CD4-positive, alpha-beta T cell (primary cell): ENCODE measurements at regions not wholly inside any gene's neighbourhood (a gene's known extent, or its start where the extent isn't known, plus 50 kb on each side); places are given as distances from the start of the nearest gene placed in this dataset.
"Not testable (repeated sequence)": the region's sequence is repeated elsewhere in the genome, so short reads cannot be mapped to it uniquely, and the experiment has no call there.

Experiments
- ATAC-seq: fragments of 200-7000 bp; cut with Tn5 transposase; one replicate; pipeline ENCODE4 v1.10.0; 2022; ENCODE audit warnings: mild to moderate bottlenecking; ENCODE audit not compliant: poor library complexity
- CTCF ChIA-PET: fragments of 350-600 bp; sonication (Branson Sonifier 250); formaldehyde crosslinking; loops from one replicate; lab custom pipeline; 2021; ENCODE audit warnings: antibody characterized with exemption, inconsistent platforms; lab: Charles Lee
- POLR2A ChIA-PET: fragments of 350-600 bp; sonication (Branson Sonifier 250); formaldehyde crosslinking; loops from one replicate; lab custom pipeline; 2021; ENCODE audit warnings: antibody characterized with exemption, inconsistent platforms; lab: Charles Lee
- DNase-seq, 14 experiments: peaks; one replicate each; pipeline ENCODE4 v3.0.0-alpha.2; 2013 to 2020; ENCODE audit warnings: mixed read lengths in 2 of 14
- H3K27ac ChIP-seq, 2 donors: one replicate each; pipeline versions ENCODE4 v1.5.1 to v1.7.0; 2013; ENCODE audit warnings: low read length in 2 of 2, low read depth in 1 of 2, mild to moderate bottlenecking in 1 of 2
- H3K27me3 ChIP-seq, 2 experiments: 1 replicate in 1 of 2; 2 replicates in 1 of 2; pipeline versions ENCODE4 v1.6.1 to v1.7.0; 2013; ENCODE audit warnings: low read length in 2 of 2, control low read depth in 1 of 2, mild to moderate bottlenecking in 1 of 2, moderate library complexity in 1 of 2; ENCODE audit not compliant: insufficient read depth in 2 of 2, control insufficient read depth in 1 of 2
- H3K36me3 ChIP-seq: one replicate; pipeline ENCODE4 v1.6.1; 2013; ENCODE audit warnings: low read length, control low read depth; ENCODE audit not compliant: insufficient read depth
- H3K4me1 ChIP-seq: one replicate; pipeline ENCODE4 v1.6.1; 2013; ENCODE audit warnings: low read length, control low read depth; ENCODE audit not compliant: insufficient read depth
- H3K4me3 ChIP-seq: one replicate; pipeline ENCODE4 v1.5.1; 2013; ENCODE audit warnings: mild to moderate bottlenecking, low read length, moderate library complexity
- H3K9me3 ChIP-seq, 2 experiments: 1 replicate in 1 of 2; 2 replicates in 1 of 2; pipeline versions ENCODE4 v1.6.1 to v1.7.0; 2013; ENCODE audit warnings: low read length in 2 of 2, mild to moderate bottlenecking in 2 of 2, control low read depth in 1 of 2, moderate library complexity in 1 of 2; ENCODE audit not compliant: control insufficient read depth in 1 of 2, insufficient read depth in 1 of 2
- H3K27ac Mint-ChIP-seq: one replicate; pipeline ENCODE4 v1.8.0; 2020; ENCODE audit warnings: mixed read lengths
- H3K27me3 Mint-ChIP-seq: one replicate; pipeline ENCODE4 v1.8.0; 2021; ENCODE audit warnings: mixed read lengths
- H3K36me3 Mint-ChIP-seq: one replicate; pipeline ENCODE4 v1.8.0; 2021; ENCODE audit warnings: low read depth, mixed read lengths
- H3K4me1 Mint-ChIP-seq: one replicate; pipeline ENCODE4 v1.8.0; 2021; ENCODE audit warnings: low read depth, mixed read lengths
- H3K4me3 Mint-ChIP-seq: one replicate; pipeline ENCODE4 v1.8.0; 2020; ENCODE audit warnings: mild to moderate bottlenecking, mixed read lengths
- H3K9me3 Mint-ChIP-seq: one replicate; pipeline ENCODE4 v1.8.0; 2020; ENCODE audit warnings: mixed read lengths
- intact Hi-C, 2 experiments: fragments of 100-400 bp; cut with DNase I in 1 of 2; cut with micrococcal nuclease in 1 of 2; formaldehyde crosslinking; loops; one replicate each; pipeline versions ENCODE4 v1.15.1 to v1.9.0; 2023 to 2025; cut with DNase I, micrococcal nuclease
- TF ChIP-seq, protein P1 (sequence below): fragments of 200-600 bp; IDR thresholded peaks from one replicate; pipeline ENCODE4 v1.8.0; 2022; ENCODE audit warnings: antibody characterized with exemption, mild to moderate bottlenecking

GRCh38 chr2:168328421-168328820, 81.0 kb upstream of the STK39 start:
- H3K27ac Mint-ChIP-seq: no peak overlapping the region
- no peaks in the 10 kb centered on the region for H3K36me3 Mint-ChIP-seq
- CTCF ChIA-PET: no interaction called here
- H3K27me3 Mint-ChIP-seq: peaks cover 6% of the 10 kb centered on the region
- no peaks in the 10 kb centered on the region for H3K27me3 ChIP-seq
- intact Hi-C loops: no loop called here
- H3K9me3 Mint-ChIP-seq: peaks cover 16% of the 10 kb centered on the region
- POLR2A ChIA-PET: no interaction called here
- peaks cover 10 to 24% of the 10 kb centered on the region in 2 experiments for H3K9me3 ChIP-seq
- no peak overlapping the region for H3K27ac ChIP-seq
- DNase-seq (no peak), ATAC-seq (no peak)
- H3K4me1 Mint-ChIP-seq: no peaks in the 10 kb centered on the region
- no peaks in the 10 kb centered on the region for H3K4me1 ChIP-seq
- no peak overlapping the region for H3K4me3 Mint-ChIP-seq
- H3K4me3 ChIP-seq: no peak overlapping the region
- H3K36me3 ChIP-seq: no peaks in the 10 kb centered on the region
- TF ChIP-seq, protein P1, sequence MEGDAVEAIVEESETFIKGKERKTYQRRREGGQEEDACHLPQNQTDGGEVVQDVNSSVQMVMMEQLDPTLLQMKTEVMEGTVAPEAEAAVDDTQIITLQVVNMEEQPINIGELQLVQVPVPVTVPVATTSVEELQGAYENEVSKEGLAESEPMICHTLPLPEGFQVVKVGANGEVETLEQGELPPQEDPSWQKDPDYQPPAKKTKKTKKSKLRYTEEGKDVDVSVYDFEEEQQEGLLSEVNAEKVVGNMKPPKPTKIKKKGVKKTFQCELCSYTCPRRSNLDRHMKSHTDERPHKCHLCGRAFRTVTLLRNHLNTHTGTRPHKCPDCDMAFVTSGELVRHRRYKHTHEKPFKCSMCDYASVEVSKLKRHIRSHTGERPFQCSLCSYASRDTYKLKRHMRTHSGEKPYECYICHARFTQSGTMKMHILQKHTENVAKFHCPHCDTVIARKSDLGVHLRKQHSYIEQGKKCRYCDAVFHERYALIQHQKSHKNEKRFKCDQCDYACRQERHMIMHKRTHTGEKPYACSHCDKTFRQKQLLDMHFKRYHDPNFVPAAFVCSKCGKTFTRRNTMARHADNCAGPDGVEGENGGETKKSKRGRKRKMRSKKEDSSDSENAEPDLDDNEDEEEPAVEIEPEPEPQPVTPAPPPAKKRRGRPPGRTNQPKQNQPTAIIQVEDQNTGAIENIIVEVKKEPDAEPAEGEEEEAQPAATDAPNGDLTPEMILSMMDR: no peak

- Mint-ChIP-seq H3K27ac (no peak overlapping the region), H3K9me3 (peaks cover 16% of the 10 kb centered on the region), H3K36me3 (no peaks in the 10 kb centered on the region), H3K4me3 (no peak overlapping the region), H3K27me3 (no peaks in the 10 kb centered on the region), H3K4me1 (no peaks in the 10 kb centered on the region)
- ChIA-PET CTCF (no interaction called here), POLR2A (no interaction called here)
- intact Hi-C loops: loop anchor here (10.0 kb wide), 1 partner anchor 1796 kb away; no protein-coding TSS in a partner anchor
- Histone ChIP-seq H3K4me3 (no peak overlapping the region), H3K27me3 (no peaks in the 10 kb centered on the region), H3K27ac (no peak overlapping the region), H3K9me3 (peaks cover 10 to 24% of the 10 kb centered on the region in 2 experiments), H3K36me3 (no peaks in the 10 kb centered on the region), H3K4me1 (no peaks in the 10 kb centered on the region)
- DNase-seq: no peak
- no peak for ATAC-seq
- TF ChIP-seq, protein P1: no peak
Observed at GRCh38 chr2:168330624-168331423, 83.4 kb upstream of the STK39 start.

DNA sequence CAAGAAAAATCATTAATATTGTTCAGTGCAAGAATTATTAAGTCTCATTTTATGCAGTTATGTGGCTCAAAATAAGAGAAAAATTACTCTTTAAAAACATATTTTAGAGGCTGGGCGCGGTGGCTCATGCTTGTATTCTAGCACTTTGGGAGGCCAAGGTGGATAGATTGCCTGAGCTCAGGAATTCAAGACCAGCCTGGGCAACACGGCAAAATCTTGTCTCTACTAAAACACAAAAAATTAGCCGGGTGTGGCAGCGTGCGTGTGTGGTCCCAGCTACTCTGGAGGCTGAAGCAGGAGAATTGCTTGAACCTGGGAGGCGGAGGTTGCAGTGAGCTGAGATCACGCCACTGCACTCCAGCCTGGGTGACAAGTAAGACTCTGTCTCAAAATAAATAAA, 87.9 kb upstream of the STK39 start:
- CTCF ChIA-PET: interaction anchor here (0.7 kb wide), 1 partner anchor 386 kb away, joined by 6 read pairs; no protein-coding TSS in a partner anchor
- intact Hi-C loops: loop anchor here (5.0 to 10.0 kb wide), 2 partner anchors 88 to 1800 kb away; partner anchors contain the start of gene STK39 (in 1 of the 2)
- H3K4me1 Mint-ChIP-seq, H3K36me3 ChIP-seq, POLR2A ChIA-PET, H3K4me3 ChIP-seq, H3K36me3 Mint-ChIP-seq, H3K27me3 Mint-ChIP-seq, H3K9me3 Mint-ChIP-seq, H3K27me3 ChIP-seq, DNase-seq, ATAC-seq, H3K27ac Mint-ChIP-seq, H3K4me3 Mint-ChIP-seq, H3K4me1 ChIP-seq, H3K27ac ChIP-seq: not testable (repeated sequence)
- peaks cover 9 to 10% of the 10 kb centered on the region in 2 experiments for H3K9me3 ChIP-seq
